Astrocyte of the spinal cord (primary cell): ENCODE measurements at regions not wholly inside any gene's neighbourhood (a gene's known extent, or its start where the extent isn't known, plus 50 kb on each side); places are given as distances from the start of the nearest gene placed in this dataset.

Experiments used
- DNase-seq: peaks from one replicate; pipeline ENCODE4 v3.0.0; 2011; ENCODE audit warnings: low read depth, low spot score
- H3K4me3 ChIP-seq: 2 replicates; pipeline ENCODE4 v1.5.1; 2011; ENCODE audit warnings: low read depth, mild to moderate bottlenecking, low read length, moderate library complexity
- in situ Hi-C: cut with HindIII; loops from 2 replicates; pipeline ENCODE4 v1.10.0; 2017; ENCODE audit warnings: low sequenced_read_pairs
- TF ChIP-seq, protein P1 (sequence below): IDR thresholded peaks from 2 replicates; pipeline ENCODE4 v1.5.1; 2012; ENCODE audit warnings: low read depth, mild to moderate bottlenecking, low read length, inconsistent platforms

DNA sequence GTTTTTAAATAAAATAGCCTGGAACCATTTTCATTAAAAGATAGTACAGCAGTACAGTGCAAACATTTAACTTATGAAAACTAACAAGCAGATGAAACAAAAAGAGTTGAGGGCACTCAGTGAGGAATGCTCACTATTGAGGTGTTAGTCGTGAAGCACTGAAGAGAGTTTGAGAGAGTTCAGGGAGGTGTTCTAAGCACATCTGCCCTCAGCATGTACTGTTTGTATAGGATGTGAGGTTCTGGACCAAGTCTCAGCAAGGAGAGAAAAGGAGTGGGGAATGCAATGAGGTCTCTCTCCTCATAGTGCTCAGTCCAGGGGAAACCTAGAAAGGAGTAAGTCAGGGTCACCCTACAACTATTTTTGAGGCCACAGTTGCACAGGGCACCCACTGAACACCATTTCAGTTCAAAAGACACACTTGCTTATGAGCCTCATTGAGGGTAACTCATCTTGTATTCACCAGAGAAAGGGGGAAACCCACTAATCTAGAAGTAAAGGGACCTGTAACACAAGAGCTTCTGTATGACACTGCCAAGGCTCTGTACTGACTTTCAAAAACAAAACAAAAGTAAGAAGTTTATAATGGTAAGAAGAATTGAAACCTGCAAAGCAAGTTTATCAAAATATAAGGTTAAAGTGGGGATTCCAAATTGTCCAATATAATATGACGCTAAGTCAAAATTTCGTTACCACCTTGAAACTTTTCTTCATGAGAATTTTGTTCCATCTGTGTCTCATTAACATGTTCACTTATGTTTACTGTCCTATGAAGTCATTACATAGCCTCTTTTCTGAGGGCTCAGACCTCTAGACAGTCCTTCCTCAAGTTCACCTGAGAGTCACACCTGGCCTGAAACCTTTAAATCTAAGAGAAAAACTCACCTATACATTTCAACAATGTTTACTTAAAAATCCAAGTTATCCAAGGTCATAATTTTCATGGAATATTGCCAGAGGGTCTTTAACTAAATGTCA is 275.3 kb downstream of the ETS1 start:
- TF ChIP-seq, protein P1, sequence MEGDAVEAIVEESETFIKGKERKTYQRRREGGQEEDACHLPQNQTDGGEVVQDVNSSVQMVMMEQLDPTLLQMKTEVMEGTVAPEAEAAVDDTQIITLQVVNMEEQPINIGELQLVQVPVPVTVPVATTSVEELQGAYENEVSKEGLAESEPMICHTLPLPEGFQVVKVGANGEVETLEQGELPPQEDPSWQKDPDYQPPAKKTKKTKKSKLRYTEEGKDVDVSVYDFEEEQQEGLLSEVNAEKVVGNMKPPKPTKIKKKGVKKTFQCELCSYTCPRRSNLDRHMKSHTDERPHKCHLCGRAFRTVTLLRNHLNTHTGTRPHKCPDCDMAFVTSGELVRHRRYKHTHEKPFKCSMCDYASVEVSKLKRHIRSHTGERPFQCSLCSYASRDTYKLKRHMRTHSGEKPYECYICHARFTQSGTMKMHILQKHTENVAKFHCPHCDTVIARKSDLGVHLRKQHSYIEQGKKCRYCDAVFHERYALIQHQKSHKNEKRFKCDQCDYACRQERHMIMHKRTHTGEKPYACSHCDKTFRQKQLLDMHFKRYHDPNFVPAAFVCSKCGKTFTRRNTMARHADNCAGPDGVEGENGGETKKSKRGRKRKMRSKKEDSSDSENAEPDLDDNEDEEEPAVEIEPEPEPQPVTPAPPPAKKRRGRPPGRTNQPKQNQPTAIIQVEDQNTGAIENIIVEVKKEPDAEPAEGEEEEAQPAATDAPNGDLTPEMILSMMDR, result no peak
- in situ Hi-C loops, result no loop called here
- H3K4me3 ChIP-seq, result no peak overlapping the region
- DNase-seq, result no peak

DNA sequence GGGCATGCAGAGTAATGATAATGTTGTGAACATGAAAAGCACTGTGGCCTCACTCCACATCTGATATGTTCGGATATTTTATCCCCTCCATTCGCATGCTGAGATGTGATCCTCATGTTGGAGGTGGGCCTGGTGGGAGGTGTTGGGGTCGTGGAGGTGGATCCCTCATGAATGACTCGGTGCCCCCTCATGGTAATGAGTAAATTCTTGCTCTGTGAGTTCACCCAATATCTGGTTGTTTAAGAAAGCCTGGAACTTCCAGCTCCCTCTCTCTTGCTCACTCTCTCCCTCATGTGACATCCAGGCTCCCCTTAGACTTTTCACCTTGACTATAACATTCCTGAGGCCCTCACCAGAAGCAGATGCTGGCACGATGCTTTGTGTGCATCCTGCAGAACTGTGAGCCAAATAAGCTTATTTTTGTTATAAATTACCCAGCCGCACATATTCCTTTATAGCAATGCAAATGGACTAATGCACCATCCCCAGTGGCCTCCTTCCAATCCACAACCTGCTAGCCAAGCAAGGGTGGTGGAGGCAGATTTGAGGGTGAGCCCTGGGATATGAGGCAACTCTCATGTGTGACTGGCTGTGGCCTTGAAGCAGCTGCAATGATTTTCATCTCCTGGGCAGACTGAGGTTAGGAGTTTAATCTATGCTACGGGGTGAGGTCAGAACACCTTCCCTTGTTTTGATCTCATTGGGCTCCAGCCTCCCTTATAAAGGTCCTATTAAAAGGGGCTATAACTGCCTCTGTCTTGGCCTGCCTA is 276.5 kb downstream of the ETS1 start:
- H3K4me3 ChIP-seq, result no peak overlapping the region
- in situ Hi-C loops, result no loop called here
- no peak for DNase-seq
- TF ChIP-seq, protein P1, result no peak

DNA sequence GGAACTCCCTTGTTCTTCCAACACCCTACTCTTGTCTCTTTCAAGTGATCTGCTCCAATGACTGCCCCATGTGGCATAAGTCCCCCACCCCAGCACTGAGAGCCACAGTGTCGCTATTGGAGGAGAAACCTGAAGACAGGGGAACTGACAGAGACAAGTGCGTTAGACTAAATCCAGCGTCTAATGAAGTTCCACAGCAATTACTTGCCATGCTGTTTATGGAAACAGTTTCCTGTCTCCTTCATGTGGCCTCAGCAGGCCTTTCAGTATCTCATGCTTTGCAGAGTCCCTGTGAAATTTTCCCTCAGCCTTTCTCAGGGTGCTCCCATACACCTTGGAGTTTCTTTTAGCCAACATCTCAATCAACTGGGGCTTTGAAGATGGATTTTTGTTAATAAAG is 277.4 kb downstream of the ETS1 start:
- no peak for DNase-seq
- TF ChIP-seq, protein P1, result no peak
- in situ Hi-C loops, result no loop called here
- H3K4me3 ChIP-seq, result no peak overlapping the region

- H3K4me3 ChIP-seq, result no peak overlapping the region
- DNase-seq, result no peak
- TF ChIP-seq, protein P1, result no peak
- in situ Hi-C loops, result no loop called here
Observed at GRCh38 chr11:128308794-128309193, 278.6 kb downstream of the ETS1 start.

GRCh38 chr11:128305588-128305987 is 281.8 kb downstream of the ETS1 start:
- in situ Hi-C loops, result no loop called here
- TF ChIP-seq, protein P1, result no peak
- H3K4me3 ChIP-seq, result no peak overlapping the region
- no peak for DNase-seq

GRCh38 chr11:128304666-128305485 is 282.5 kb downstream of the ETS1 start:
- H3K4me3 ChIP-seq, result no peak overlapping the region
- DNase-seq, result no peak
- in situ Hi-C loops, result no loop called here
- TF ChIP-seq, protein P1, result no peak
